Caki2 (cell line): ENCODE measurements at regions not wholly inside any gene's neighbourhood (a gene's known extent, or its start where the extent isn't known, plus 50 kb on each side); places are given as distances from the start of the nearest gene placed in this dataset.
"Not testable (repeated sequence)": the region's sequence is repeated elsewhere in the genome, so short reads cannot be mapped to it uniquely, and the experiment has no call there.

ENCODE experiments used
- DNase-seq: peaks from one replicate; pipeline ENCODE4 v3.0.0-alpha.2; 2015; ENCODE audit warnings: low read depth
- in situ Hi-C: cut with HindIII; loops from 2 replicates; pipeline ENCODE4 v1.10.0; 2016; ENCODE audit warnings: low sequenced_read_pairs, low pct_unique_long_range_greater_than_20kb, mixed read lengths

- no peak for DNase-seq
- in situ Hi-C loops: no loop called here
Observed at GRCh38 chr21:15119486-15119885, 54.7 kb upstream of the NRIP1 start.

DNA sequence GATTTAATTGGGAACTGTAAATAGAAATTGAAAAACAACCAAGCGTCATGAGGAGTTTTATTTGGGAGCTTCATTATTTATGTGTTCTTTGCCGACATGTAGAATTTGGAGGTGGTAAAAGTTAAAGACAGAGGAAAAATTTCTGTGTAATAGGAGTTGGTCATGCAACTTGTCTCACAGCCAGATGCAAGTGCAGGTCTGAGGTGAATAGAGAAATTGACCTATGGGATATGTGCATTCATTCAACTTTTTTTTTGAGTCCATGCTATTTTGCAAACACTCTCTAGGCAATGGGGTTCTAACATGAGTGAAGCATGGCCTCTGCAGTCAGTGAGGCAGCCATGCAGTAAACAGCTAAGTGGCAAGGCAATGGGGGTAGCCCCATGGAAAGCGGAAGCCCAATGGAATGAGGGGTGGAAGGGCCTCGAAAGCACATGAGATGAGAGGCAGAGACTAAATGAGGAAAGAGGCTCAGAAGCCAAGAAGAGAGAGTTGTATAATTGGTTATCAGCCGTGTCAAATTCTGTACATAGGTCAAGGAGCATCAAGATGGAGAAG is 56.4 kb upstream of the NRIP1 start:
- no peak for DNase-seq
- in situ Hi-C loops: no loop called here

DNA sequence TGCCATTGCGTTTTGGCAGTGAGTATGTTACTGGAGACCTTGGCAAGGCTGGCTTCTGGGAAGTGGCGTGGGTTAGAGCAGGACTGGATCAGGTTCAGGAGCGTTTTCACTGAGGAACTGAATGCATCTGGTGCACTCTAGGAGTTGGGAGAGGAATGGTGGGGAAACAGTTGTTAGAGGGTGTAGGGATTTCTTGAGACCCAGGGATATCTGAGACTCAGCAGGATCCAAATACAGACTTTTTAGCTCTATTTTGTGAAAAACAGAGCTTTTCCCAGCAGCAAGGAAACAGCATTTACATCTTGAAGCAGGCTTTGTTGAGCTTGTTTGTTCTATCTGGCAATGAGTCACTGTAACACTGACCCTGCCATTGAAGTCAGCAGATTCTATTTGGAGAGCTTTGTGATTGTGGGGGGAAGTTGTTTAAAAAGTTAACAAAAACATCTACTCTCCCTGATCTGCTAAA is 56.9 kb upstream of the NRIP1 start:
- DNase-seq: no peak
- in situ Hi-C loops: no loop called here

DNA sequence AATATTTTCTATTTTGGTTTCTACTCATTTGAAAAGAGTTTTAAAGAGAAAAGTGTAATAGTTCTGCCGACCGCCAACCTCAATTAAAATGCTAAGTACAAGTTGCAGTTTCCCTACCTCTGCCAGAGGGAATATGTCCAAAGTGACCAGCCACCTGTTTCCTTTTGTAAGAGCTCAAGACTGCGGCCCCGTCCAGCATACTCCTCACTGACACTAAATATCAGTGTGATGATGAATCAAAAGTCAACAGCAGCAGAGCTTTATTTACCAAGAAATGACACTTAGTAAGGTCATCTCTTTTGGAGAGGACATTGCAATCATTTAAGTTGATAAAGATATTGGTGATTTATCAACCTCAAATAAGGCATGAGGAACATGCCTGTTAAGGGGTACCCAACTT is 57.4 kb upstream of the NRIP1 start:
- in situ Hi-C loops: no loop called here
- DNase-seq: no peak

GRCh38 chr21:15124731-15125130 is 59.9 kb upstream of the NRIP1 start:
- in situ Hi-C loops: no loop called here
- no peak for DNase-seq

DNA sequence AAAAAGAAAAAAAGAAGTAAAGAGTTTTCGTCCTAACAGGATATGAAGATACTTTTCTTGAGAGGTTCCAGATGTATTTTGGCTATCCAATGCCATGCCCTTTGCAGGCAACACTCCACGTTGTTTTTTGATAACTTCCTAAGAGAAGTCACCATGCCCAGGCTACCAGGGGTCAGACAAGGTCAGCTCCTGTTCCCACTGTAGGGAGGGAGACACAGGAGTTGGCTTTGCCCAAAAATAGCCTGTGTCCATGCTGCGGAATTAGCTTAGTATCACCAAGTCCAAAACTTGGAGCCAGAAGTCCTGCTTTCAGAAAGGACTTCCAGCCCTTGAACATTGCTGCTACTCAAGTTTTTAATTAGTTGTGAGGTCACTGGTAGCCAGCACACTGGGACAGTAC is 62.1 kb upstream of the NRIP1 start:
- DNase-seq: no peak
- in situ Hi-C loops: no loop called here

GRCh38 chr21:15127437-15127836 is 62.6 kb upstream of the NRIP1 start:
- DNase-seq: no peak
- in situ Hi-C loops: no loop called here

- in situ Hi-C loops: no loop called here
- no peak for DNase-seq
Observed at GRCh38 chr21:15128267-15128666, 63.5 kb upstream of the NRIP1 start.

- in situ Hi-C loops: not testable (repeated sequence)
Observed at GRCh38 chr21:15128714-15129113, 63.9 kb upstream of the NRIP1 start.

GRCh38 chr21:15130326-15130725 is 65.5 kb upstream of the NRIP1 start:
- in situ Hi-C loops: no loop called here
- no peak for DNase-seq

More at GRCh38 chr21:15128714-15129113, 63.9 kb upstream of the NRIP1 start:
- DNase-seq: not testable (repeated sequence)

DNA sequence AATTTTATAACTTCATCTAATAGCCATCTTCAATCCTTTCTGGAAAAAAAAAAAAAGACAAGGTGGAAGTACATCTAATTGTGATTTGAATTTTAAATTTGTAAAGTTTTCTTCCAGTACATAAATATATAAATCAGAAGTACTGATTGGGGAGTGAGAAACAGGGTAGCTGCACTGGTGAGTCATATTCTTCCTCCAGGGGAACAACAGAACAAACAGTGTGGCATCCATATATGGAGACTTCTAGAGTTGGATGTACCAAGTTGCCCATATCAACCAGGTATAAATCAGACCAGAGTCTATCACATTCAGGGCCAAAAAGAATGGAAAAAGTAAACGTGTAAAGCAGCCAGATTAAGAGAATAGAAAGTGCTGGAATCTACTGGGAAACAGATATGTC is 66.0 kb upstream of the NRIP1 start:
- in situ Hi-C loops: no loop called here
- no peak for DNase-seq

GRCh38 chr21:15132781-15133180 is 68.0 kb upstream of the NRIP1 start:
- DNase-seq: no peak
- in situ Hi-C loops: no loop called here

GRCh38 chr21:15134701-15135470 is 70.1 kb upstream of the NRIP1 start:
- in situ Hi-C loops: no loop called here
- no peak for DNase-seq

- in situ Hi-C loops: no loop called here
- DNase-seq: no peak
Observed at GRCh38 chr21:15135867-15136629, 71.2 kb upstream of the NRIP1 start.

DNA sequence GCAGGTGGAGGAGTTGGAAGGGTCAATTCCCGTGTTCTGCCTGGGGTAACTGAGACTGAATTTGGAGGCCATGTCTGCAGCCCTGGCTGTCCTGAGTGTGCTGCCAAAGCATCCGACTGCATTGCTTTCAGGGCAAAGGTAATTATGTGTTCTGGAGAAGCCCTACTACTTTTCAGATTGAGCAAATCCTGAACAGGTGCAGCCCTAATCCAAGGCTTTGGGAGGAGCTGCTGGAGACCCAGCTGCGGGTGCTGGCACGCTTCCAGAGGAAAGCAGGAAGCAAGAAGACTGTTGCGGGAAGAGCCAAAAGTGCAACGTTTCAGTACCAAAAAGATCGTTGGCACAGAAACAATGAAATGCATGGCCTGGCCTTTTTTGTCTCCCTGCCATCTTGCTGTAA is 73.7 kb upstream of the NRIP1 start:
- in situ Hi-C loops: no loop called here

GRCh38 chr21:15139898-15140297 is 75.1 kb upstream of the NRIP1 start:
- no peak for DNase-seq
- in situ Hi-C loops: no loop called here

More for the DNA sequence above, 73.7 kb upstream of the NRIP1 start:
- no peak for DNase-seq

GRCh38 chr21:15140321-15141019 is 75.7 kb upstream of the NRIP1 start:
- DNase-seq: peak; percentile 61
- in situ Hi-C loops: no loop called here

DNA sequence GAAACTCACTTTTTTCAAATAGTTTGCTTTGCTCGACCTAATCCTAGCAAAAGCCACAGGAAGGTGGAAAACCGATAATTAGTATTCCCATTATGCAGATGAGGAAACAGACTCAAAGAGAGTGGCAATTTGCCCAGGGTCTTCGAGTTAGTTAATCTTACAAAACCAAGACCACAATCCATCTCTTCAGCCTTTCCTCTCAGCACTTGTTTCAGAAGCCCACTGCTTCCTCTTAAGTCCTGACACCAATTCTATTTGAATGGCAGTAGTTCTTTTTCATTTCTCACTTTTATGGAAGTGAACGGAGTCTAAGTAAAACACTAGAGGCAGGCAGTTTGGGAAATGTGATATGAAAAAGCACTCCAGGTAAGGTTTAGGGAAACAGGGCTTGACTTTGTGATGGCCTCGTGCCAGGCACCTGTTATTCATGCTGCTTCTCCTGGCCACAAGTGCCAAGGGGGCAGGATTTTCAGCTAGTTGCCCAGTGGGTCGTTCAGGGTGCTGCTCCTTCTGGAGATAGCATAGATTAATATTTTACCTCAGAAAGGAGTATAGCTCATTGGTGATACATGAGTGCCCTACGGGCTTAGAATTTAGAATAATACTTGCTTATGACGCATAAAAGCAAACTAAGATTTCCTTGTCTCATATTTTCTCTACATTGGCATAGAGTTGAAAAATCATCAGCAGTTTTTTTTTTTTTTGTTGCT is 76.6 kb upstream of the NRIP1 start:
- DNase-seq: peak; percentile 88
- in situ Hi-C loops: no loop called here
